Trophoblast cell (in vitro differentiated cells and primary cell): ENCODE measurements at regions not wholly inside any gene's neighbourhood (a gene's known extent, or its start where the extent isn't known, plus 50 kb on each side); places are given as distances from the start of the nearest gene placed in this dataset.

Experiments
- DNase-seq, 2 donors: peaks; one replicate each; pipeline ENCODE4 v3.0.0-alpha.2; 2016
- H2AFZ ChIP-seq: 2 replicates; pipeline ENCODE4 v1.6.1; 2013; ENCODE audit warnings: low read length, moderate library complexity, mild to moderate bottlenecking; ENCODE audit not compliant: insufficient read depth, poor library complexity
- H2AK5ac ChIP-seq: 2 replicates; pipeline ENCODE4 v1.6.1; 2013; ENCODE audit warnings: mild to moderate bottlenecking, low read length
- H2BK120ac ChIP-seq: 2 replicates; pipeline ENCODE4 v1.6.1; 2013; ENCODE audit warnings: low read length, mild to moderate bottlenecking, moderate library complexity; ENCODE audit not compliant: insufficient read depth, poor library complexity
- H2BK12ac ChIP-seq: 2 replicates; pipeline ENCODE4 v1.6.1; 2013; ENCODE audit warnings: mild to moderate bottlenecking, low read length, moderate library complexity
- H2BK5ac ChIP-seq: 2 replicates; pipeline ENCODE4 v1.6.1; 2013; ENCODE audit warnings: low read length, low read depth, moderate library complexity, mild to moderate bottlenecking; ENCODE audit not compliant: poor library complexity
- H3K14ac ChIP-seq: 2 replicates; pipeline ENCODE4 v1.6.1; 2013; ENCODE audit warnings: mild to moderate bottlenecking, low read length
- H3K18ac ChIP-seq: 2 replicates; pipeline ENCODE4 v1.6.1; 2013; ENCODE audit warnings: mild to moderate bottlenecking, low read length
- H3K23ac ChIP-seq: 2 replicates; pipeline ENCODE4 v1.6.1; 2013; ENCODE audit warnings: low read length
- H3K27ac ChIP-seq: 2 replicates; pipeline ENCODE4 v1.5.1; 2013; ENCODE audit warnings: low read depth, mild to moderate bottlenecking, inconsistent platforms, low read length, moderate library complexity
- H3K27me3 ChIP-seq: 2 replicates; pipeline ENCODE4 v1.6.1; 2013; ENCODE audit warnings: inconsistent platforms, mild to moderate bottlenecking, low read length, moderate library complexity; ENCODE audit not compliant: insufficient read depth
- H3K36me3 ChIP-seq, 2 experiments: 1 replicate in 1 of 2; 2 replicates in 1 of 2; pipeline ENCODE4 v1.6.1; 2013; ENCODE audit warnings: low read length in 2 of 2, mild to moderate bottlenecking in 2 of 2, moderate library complexity in 1 of 2; ENCODE audit not compliant: insufficient read depth in 2 of 2, control insufficient read depth in 1 of 2
- H3K4ac ChIP-seq: 2 replicates; pipeline ENCODE4 v1.6.1; 2013; ENCODE audit warnings: low read depth, mild to moderate bottlenecking, low read length, moderate library complexity
- H3K4me1 ChIP-seq, 2 experiments: 1 replicate in 1 of 2; 2 replicates in 1 of 2; pipeline ENCODE4 v1.6.1; 2013; ENCODE audit warnings: low read length in 2 of 2, mild to moderate bottlenecking in 2 of 2, moderate library complexity in 1 of 2; ENCODE audit not compliant: insufficient read depth in 2 of 2, control insufficient read depth in 1 of 2
- H3K4me2 ChIP-seq: 2 replicates; pipeline ENCODE4 v1.6.1; 2013; ENCODE audit warnings: inconsistent platforms, mild to moderate bottlenecking, low read length, moderate library complexity
- H3K4me3 ChIP-seq: 2 replicates; pipeline ENCODE4 v1.5.1; 2013; ENCODE audit warnings: mild to moderate bottlenecking, low read depth, low read length, inconsistent platforms
- H3K79me1 ChIP-seq: one replicate; pipeline ENCODE4 v1.6.1; 2013; ENCODE audit warnings: low read length
- H3K79me2 ChIP-seq: 2 replicates; pipeline ENCODE4 v1.6.1; 2013; ENCODE audit warnings: low read length, mild to moderate bottlenecking; ENCODE audit not compliant: control insufficient read depth, insufficient read depth, poor library complexity
- H3K9ac ChIP-seq: 2 replicates; pipeline ENCODE4 v1.6.1; 2013; ENCODE audit warnings: mild to moderate bottlenecking, low read length
- H3K9me3 ChIP-seq: 2 replicates; pipeline ENCODE4 v1.6.1; 2013; ENCODE audit warnings: low read depth, mild to moderate bottlenecking, control low read depth, inconsistent platforms, low read length; ENCODE audit not compliant: insufficient read depth
- H4K12ac ChIP-seq: 2 replicates; pipeline ENCODE4 v1.6.1; 2013; ENCODE audit warnings: low read depth, mild to moderate bottlenecking, low read length, moderate library complexity
- H4K8ac ChIP-seq: 2 replicates; pipeline ENCODE4 v1.6.1; 2013; ENCODE audit warnings: low read depth, mild to moderate bottlenecking, low read length, moderate library complexity
- H4K91ac ChIP-seq: one replicate; pipeline ENCODE4 v1.6.1; 2013; ENCODE audit warnings: low read depth, mild to moderate bottlenecking, low read length, moderate library complexity
- WGBS: extraction: QIAGEN DNeasy Blood & Tissue Kit; methylation state at CpG from one replicate; pipeline ENCODE4 v1.1.7; 2013; ENCODE audit warnings: missing lambda C conversion rate; ENCODE audit not compliant: insufficient read length, insufficient coverage; ENCODE audit errors: extremely low coverage; 5-methylcytosine and 5-hydroxymethylcytosine counted together

GRCh38 chr17:53919356-53919755 is 96.6 kb downstream of the KIF2B start:
- Histone ChIP-seq H4K91ac (no peak overlapping the region), H3K36me3 (no peaks in the 10 kb centered on the region), H3K4me3 (no peak overlapping the region), H2AFZ (no peak overlapping the region), H3K79me1 (peaks cover 3% of the 10 kb centered on the region), H3K27ac (no peak overlapping the region), H3K4me1 (no peaks in the 10 kb centered on the region), H4K8ac (no peak overlapping the region), H3K14ac (no peak overlapping the region), H2BK12ac (no peak overlapping the region), H3K9me3 (no peaks in the 10 kb centered on the region), H3K4me2 (no peak overlapping the region), H3K4ac (no peak overlapping the region), H3K27me3 (no peaks in the 10 kb centered on the region), H3K18ac (no peak overlapping the region), H4K12ac (no peak overlapping the region), H3K23ac (no peak overlapping the region), H2BK5ac (no peak overlapping the region), H2BK120ac (no peak overlapping the region), H2AK5ac (no peak overlapping the region), H3K9ac (no peak overlapping the region), H3K79me2 (no peaks in the 10 kb centered on the region)
- no CpG with 5 or more reads among the region's 1 CpG for WGBS
- DNase-seq, result peak in 1 of 2 donors; percentile 35

- Histone ChIP-seq H4K91ac (no peak overlapping the region), H3K18ac (no peak overlapping the region), H3K4me2 (no peak overlapping the region), H3K27ac (peak overlapping the region; percentile 47), H3K9me3 (no peaks in the 10 kb centered on the region), H2AFZ (no peak overlapping the region), H3K27me3 (no peaks in the 10 kb centered on the region), H2BK120ac (no peak overlapping the region), H3K79me1 (peaks cover 3% of the 10 kb centered on the region), H3K23ac (no peak overlapping the region), H2BK5ac (no peak overlapping the region), H3K9ac (no peak overlapping the region), H3K4me3 (no peak overlapping the region), H3K4me1 (no peaks in the 10 kb centered on the region), H2BK12ac (no peak overlapping the region), H3K36me3 (no peaks in the 10 kb centered on the region), H4K8ac (no peak overlapping the region), H3K14ac (no peak overlapping the region), H2AK5ac (no peak overlapping the region), H4K12ac (no peak overlapping the region), H3K79me2 (no peaks in the 10 kb centered on the region), H3K4ac (no peak overlapping the region)
- WGBS, result no CpG with 5 or more reads among the region's 4 CpGs
- peak; percentile 5 to 63 for DNase-seq
Measured at GRCh38 chr17:53924530-53925455, 102.1 kb downstream of the KIF2B start.

- no peaks in the 10 kb centered on the region for H3K79me2 ChIP-seq
- no peaks in the 10 kb centered on the region for H3K79me1 ChIP-seq
- H3K18ac ChIP-seq, result no peak overlapping the region
- no peak overlapping the region for H4K91ac ChIP-seq
- no peak overlapping the region for H2AK5ac ChIP-seq
- no peak for DNase-seq
- no peak overlapping the region for H4K12ac ChIP-seq
- H3K4me1 ChIP-seq, result no peaks in the 10 kb centered on the region
- no peak overlapping the region for H3K14ac ChIP-seq
- no peak overlapping the region for H3K4me2 ChIP-seq
- no peaks in the 10 kb centered on the region for H3K9me3 ChIP-seq
- H3K4me3 ChIP-seq, result no peak overlapping the region
- H2AFZ ChIP-seq, result no peak overlapping the region
- no peak overlapping the region for H3K9ac ChIP-seq
- no peaks in the 10 kb centered on the region for H3K36me3 ChIP-seq
- WGBS, result no CpG with 5 or more reads among the region's 2 CpGs
- H3K27me3 ChIP-seq, result no peaks in the 10 kb centered on the region
- H2BK120ac ChIP-seq, result no peak overlapping the region
- no peak overlapping the region for H2BK12ac ChIP-seq
- H3K27ac ChIP-seq, result no peak overlapping the region
- H3K23ac ChIP-seq, result no peak overlapping the region
- no peak overlapping the region for H3K4ac ChIP-seq
- no peak overlapping the region for H4K8ac ChIP-seq
- H2BK5ac ChIP-seq, result no peak overlapping the region
Measured at GRCh38 chr17:53932386-53932785, 109.7 kb downstream of the KIF2B start.

GRCh38 chr17:53934931-53935330 is 112.2 kb downstream of the KIF2B start:
- Histone ChIP-seq H3K9me3 (no peaks in the 10 kb centered on the region), H2BK5ac (no peak overlapping the region), H4K91ac (no peak overlapping the region), H3K79me2 (no peaks in the 10 kb centered on the region), H3K18ac (no peak overlapping the region), H4K8ac (no peak overlapping the region), H2BK120ac (no peak overlapping the region), H3K4me2 (no peak overlapping the region), H2BK12ac (no peak overlapping the region), H2AK5ac (no peak overlapping the region), H4K12ac (no peak overlapping the region), H3K4me1 (no peaks in the 10 kb centered on the region), H3K4ac (no peak overlapping the region), H3K9ac (no peak overlapping the region), H3K79me1 (no peaks in the 10 kb centered on the region), H3K27ac (no peak overlapping the region), H2AFZ (no peak overlapping the region), H3K14ac (no peak overlapping the region), H3K36me3 (no peaks in the 10 kb centered on the region), H3K23ac (no peak overlapping the region), H3K27me3 (no peaks in the 10 kb centered on the region), H3K4me3 (no peak overlapping the region)
- no CpG with 5 or more reads among the region's 2 CpGs for WGBS
- DNase-seq, result no peak
